B cell (primary cell): ENCODE measurements at regions not wholly inside any gene's neighbourhood (a gene's known extent, or its start where the extent isn't known, plus 50 kb on each side); places are given as distances from the start of the nearest gene placed in this dataset.

Experiments used
- ATAC-seq: fragments of 200-7000 bp; cut with Tn5 transposase; one replicate; pipeline ENCODE4 v1.10.0; 2021; ENCODE audit warnings: low read depth, mild to moderate bottlenecking, moderate number of reproducible peaks, moderate library complexity
- CTCF ChIA-PET: fragments of 350-600 bp; sonication (Branson Sonifier 250); formaldehyde crosslinking; loops from one replicate; lab custom pipeline; 2021; ENCODE audit warnings: antibody characterized with exemption, inconsistent platforms; lab: Charles Lee
- POLR2A ChIA-PET: fragments of 350-600 bp; sonication (Branson Sonifier 250); formaldehyde crosslinking; loops from one replicate; lab custom pipeline; 2021; ENCODE audit warnings: antibody characterized with exemption; lab: Charles Lee
- DNase-seq: peaks from one replicate; pipeline ENCODE4 v3.0.0; 2013
- H2AFZ ChIP-seq: 2 replicates; pipeline ENCODE4 v1.6.1; 2012; ENCODE audit warnings: mild to moderate bottlenecking, low read depth, low read length; ENCODE audit not compliant: insufficient read depth, poor library complexity, severe bottlenecking
- H3K27ac ChIP-seq, 2 donors: 1 replicate in 1 of 2; 2 replicates in 1 of 2; pipeline ENCODE4 v1.5.1; 2012 to 2013; ENCODE audit warnings: low read length in 2 of 2, mild to moderate bottlenecking in 2 of 2, moderate library complexity in 1 of 2
- H3K27me3 ChIP-seq, 4 experiments: fragments of 200-600 bp in 1 of 4; sonication (generic) in 1 of 4; replicated peaks in 1 of 4; 1 replicate in 2 of 4; 2 replicates in 2 of 4; pipeline versions ENCODE4 v1.6.1 to v1.7.0; 2013 to 2016; ENCODE audit warnings: low read length in 3 of 4, mild to moderate bottlenecking in 2 of 4, mixed read lengths in 1 of 4, moderate library complexity in 1 of 4; ENCODE audit not compliant: insufficient read depth in 4 of 4, control insufficient read depth in 3 of 4; ENCODE audit errors: control extremely low read depth in 1 of 4
- H3K36me3 ChIP-seq, 2 experiments: replicated peaks in 1 of 2; 1 replicate in 1 of 2; 2 replicates in 1 of 2; pipeline versions ENCODE4 v1.6.1 to v1.7.1; 2013; ENCODE audit warnings: low read length in 1 of 2; ENCODE audit not compliant: insufficient read depth in 2 of 2, control insufficient read depth in 1 of 2; ENCODE audit errors: control extremely low read depth in 1 of 2, extremely low read depth in 1 of 2
- H3K4me1 ChIP-seq, 2 donors: fragments of 200-600 bp in 1 of 2; sonication (generic) in 1 of 2; 1 replicate in 1 of 2; 2 replicates in 1 of 2; pipeline versions ENCODE4 v1.5.1 to v1.6.1; 2013 to 2017; ENCODE audit warnings: low read length in 2 of 2; ENCODE audit not compliant: control insufficient read depth in 2 of 2, insufficient read depth in 2 of 2
- H3K4me2 ChIP-seq: replicated peaks from 2 replicates; pipeline ENCODE3; 2012; ENCODE audit warnings: mild to moderate bottlenecking, low read depth, low read length; ENCODE audit not compliant: poor library complexity, severe bottlenecking
- H3K4me3 ChIP-seq, 5 experiments: fragments of 200-600 bp in 1 of 5; sonication (generic) in 1 of 5; 1 replicate in 3 of 5; 2 replicates in 2 of 5; pipeline versions ENCODE4 v1.5.1 to v1.7.0; 2011 to 2016; ENCODE audit warnings: low read length in 4 of 5, mild to moderate bottlenecking in 4 of 5, low read depth in 2 of 5, control low read depth in 1 of 5, moderate library complexity in 1 of 5; ENCODE audit not compliant: insufficient read depth in 1 of 5; ENCODE audit errors: control extremely low read depth in 1 of 5, extremely low read depth in 1 of 5
- H3K79me2 ChIP-seq: fragments of 200-600 bp; sonication (generic); one replicate; pipeline ENCODE4 v1.6.0; 2016; ENCODE audit warnings: low read length; ENCODE audit not compliant: control insufficient read depth, insufficient read depth
- H3K9ac ChIP-seq: fragments of 200-600 bp; sonication (generic); 2 replicates; pipeline ENCODE4 v1.6.1; 2017; ENCODE audit warnings: mild to moderate bottlenecking, low read length, moderate library complexity
- H3K9me3 ChIP-seq, 3 donors: one replicate each; pipeline versions ENCODE4 v1.6.1 to v1.7.1; 2013; ENCODE audit warnings: low read length in 2 of 3; ENCODE audit not compliant: control insufficient read depth in 2 of 3, insufficient read depth in 1 of 3; ENCODE audit errors: control extremely low read depth in 1 of 3
- H4K20me1 ChIP-seq: 2 replicates; pipeline ENCODE4 v1.6.0; 2012; ENCODE audit warnings: mild to moderate bottlenecking, low read length; ENCODE audit not compliant: insufficient read depth, control insufficient read depth, poor library complexity, severe bottlenecking
- H3K27ac Mint-ChIP-seq: one replicate; pipeline ENCODE4 v1.8.0; 2021; ENCODE audit warnings: mixed read lengths
- H3K27me3 Mint-ChIP-seq: one replicate; pipeline ENCODE4 v1.8.0; 2021; ENCODE audit warnings: mixed read lengths
- H3K4me1 Mint-ChIP-seq: one replicate; pipeline ENCODE4 v1.8.0; 2021; ENCODE audit warnings: mixed read lengths
- H3K4me3 Mint-ChIP-seq: one replicate; pipeline ENCODE4 v1.8.0; 2021; ENCODE audit warnings: mixed read lengths
- H3K9me3 Mint-ChIP-seq: one replicate; pipeline ENCODE4 v1.8.0; 2022; ENCODE audit warnings: mixed read lengths; ENCODE audit not compliant: insufficient read depth
- EZH2 ChIP-seq: IDR thresholded peaks from 2 replicates; pipeline ENCODE4 v1.6.1; 2012; ENCODE audit warnings: borderline replicate concordance, low read depth, mild to moderate bottlenecking, moderate library complexity, low read length; ENCODE audit not compliant: insufficient read depth, poor library complexity, severe bottlenecking
- WGBS: methylation state at CpG from one replicate; pipeline ENCODE4 v1.1.5; 2013; ENCODE audit warnings: missing lambda C conversion rate; ENCODE audit not compliant: insufficient coverage; 5-methylcytosine and 5-hydroxymethylcytosine counted together
- intact Hi-C: fragments of 100-400 bp; cut with micrococcal nuclease; formaldehyde crosslinking; loops from one replicate; pipeline ENCODE4 v1.10.0; 2022
- TF ChIP-seq, protein P1 (sequence below): fragments of 200-600 bp; IDR thresholded peaks from one replicate; pipeline ENCODE4 v1.8.0; 2022; ENCODE audit warnings: antibody characterized with exemption, mild to moderate bottlenecking

DNA sequence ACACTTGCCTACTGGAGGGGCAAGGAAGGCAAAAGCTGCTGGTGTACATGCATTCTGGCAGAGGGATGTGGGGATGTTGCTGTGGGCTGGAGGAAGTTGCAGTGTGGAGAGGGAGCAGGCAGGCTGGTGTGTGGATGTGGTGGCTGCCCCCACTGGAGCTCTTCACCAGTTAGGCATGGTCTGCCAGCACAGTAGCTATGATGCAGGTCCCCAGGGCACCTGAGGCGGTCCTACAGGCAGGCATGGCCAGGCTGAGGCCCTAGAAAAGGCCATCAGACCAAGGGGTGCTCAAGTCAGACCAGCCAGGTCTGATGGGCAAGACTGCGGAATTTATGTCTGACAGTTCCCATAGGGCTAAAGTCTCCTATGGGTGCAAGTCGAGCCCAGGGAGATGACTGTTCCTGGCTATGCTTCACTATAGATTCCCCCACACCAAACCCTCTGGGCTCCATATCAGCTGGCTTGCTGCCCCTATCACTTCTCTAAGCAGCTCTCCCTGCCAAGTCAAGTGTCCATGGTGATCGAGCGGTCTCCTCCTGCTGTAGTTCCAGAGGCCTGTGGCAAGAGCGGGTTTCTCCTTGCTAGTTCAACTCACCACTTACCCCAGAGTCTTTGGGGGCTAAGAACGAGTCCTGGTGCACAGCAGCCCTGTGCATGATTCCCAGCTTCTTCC lies 473.1 kb downstream of the TDRD3 start:
- WGBS = 72% methylated on average over 7 of the region's 7 CpGs
- TF ChIP-seq, protein P1, sequence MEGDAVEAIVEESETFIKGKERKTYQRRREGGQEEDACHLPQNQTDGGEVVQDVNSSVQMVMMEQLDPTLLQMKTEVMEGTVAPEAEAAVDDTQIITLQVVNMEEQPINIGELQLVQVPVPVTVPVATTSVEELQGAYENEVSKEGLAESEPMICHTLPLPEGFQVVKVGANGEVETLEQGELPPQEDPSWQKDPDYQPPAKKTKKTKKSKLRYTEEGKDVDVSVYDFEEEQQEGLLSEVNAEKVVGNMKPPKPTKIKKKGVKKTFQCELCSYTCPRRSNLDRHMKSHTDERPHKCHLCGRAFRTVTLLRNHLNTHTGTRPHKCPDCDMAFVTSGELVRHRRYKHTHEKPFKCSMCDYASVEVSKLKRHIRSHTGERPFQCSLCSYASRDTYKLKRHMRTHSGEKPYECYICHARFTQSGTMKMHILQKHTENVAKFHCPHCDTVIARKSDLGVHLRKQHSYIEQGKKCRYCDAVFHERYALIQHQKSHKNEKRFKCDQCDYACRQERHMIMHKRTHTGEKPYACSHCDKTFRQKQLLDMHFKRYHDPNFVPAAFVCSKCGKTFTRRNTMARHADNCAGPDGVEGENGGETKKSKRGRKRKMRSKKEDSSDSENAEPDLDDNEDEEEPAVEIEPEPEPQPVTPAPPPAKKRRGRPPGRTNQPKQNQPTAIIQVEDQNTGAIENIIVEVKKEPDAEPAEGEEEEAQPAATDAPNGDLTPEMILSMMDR = no peak
- TF ChIP-seq EZH2 = no peak
- Histone ChIP-seq H3K9me3 (peaks cover 0 to 14% (median 5%) of the 10 kb centered on the region in 3 donors), H4K20me1 (no peaks in the 10 kb centered on the region), H3K36me3 (no peaks in the 10 kb centered on the region), H3K27me3 (no peaks in the 10 kb centered on the region), H3K9ac (no peak overlapping the region), H3K4me1 (no peaks in the 10 kb centered on the region), H3K27ac (no peak overlapping the region), H3K79me2 (no peaks in the 10 kb centered on the region), H3K4me3 (no peak overlapping the region), H2AFZ (no peak overlapping the region), H3K4me2 (no peak overlapping the region)
- intact Hi-C loops = no loop called here
- Mint-ChIP-seq H3K27me3 (no peaks in the 10 kb centered on the region), H3K4me3 (no peak overlapping the region), H3K27ac (no peak overlapping the region), H3K4me1 (no peaks in the 10 kb centered on the region), H3K9me3 (peaks cover 8% of the 10 kb centered on the region)
- DNase-seq (no peak), ATAC-seq (no peak)
- ChIA-PET CTCF (no interaction called here), POLR2A (no interaction called here)

DNA sequence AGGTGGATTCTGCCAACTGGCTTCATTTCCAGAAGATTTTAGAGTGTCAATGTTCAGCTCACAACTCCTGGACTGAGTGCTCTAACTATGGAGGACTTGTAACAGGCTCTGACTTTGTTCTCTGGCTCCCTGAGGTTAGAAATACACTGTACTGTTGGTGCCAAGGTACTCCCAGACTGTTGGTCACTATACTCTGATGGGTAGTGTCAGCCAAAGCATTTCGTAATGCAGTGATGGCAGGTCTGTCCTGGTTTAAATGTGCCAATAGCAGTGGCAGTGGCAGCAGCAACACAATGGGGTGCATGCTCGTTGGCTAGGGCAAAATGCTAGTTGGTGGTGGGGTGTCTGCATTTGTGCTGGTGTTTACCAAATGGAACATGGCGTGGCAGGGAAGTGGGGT lies 472.2 kb downstream of the TDRD3 start:
- Mint-ChIP-seq H3K27ac (no peak overlapping the region), H3K9me3 (peaks cover 10% of the 10 kb centered on the region), H3K27me3 (no peaks in the 10 kb centered on the region), H3K4me3 (no peak overlapping the region), H3K4me1 (no peaks in the 10 kb centered on the region)
- Histone ChIP-seq H3K9me3 (peaks cover 0 to 14% (median 5%) of the 10 kb centered on the region in 3 donors), H3K4me1 (no peaks in the 10 kb centered on the region), H3K79me2 (no peaks in the 10 kb centered on the region), H4K20me1 (no peaks in the 10 kb centered on the region), H3K27me3 (no peaks in the 10 kb centered on the region), H3K4me2 (no peak overlapping the region), H3K27ac (no peak overlapping the region), H3K9ac (no peak overlapping the region), H3K36me3 (no peaks in the 10 kb centered on the region), H2AFZ (no peak overlapping the region), H3K4me3 (no peak overlapping the region)
- DNase-seq (no peak), ATAC-seq (no peak)
- intact Hi-C loops = no loop called here
- 66% methylated on average over 3 of the region's 3 CpGs for WGBS
- CTCF ChIA-PET = no interaction called here
- POLR2A ChIA-PET = no interaction called here
- TF ChIP-seq EZH2 = no peak
- TF ChIP-seq, protein P1 = no peak
